ENCODE measurements at regions not wholly inside any gene's neighbourhood (a gene's known extent, or its start where the extent isn't known, plus 50 kb on each side); places are given as distances from the start of the nearest gene placed in this dataset.
"Not testable (repeated sequence)": the region's sequence is repeated elsewhere in the genome, so short reads cannot be mapped to it uniquely, and the experiment has no call there.

DNA sequence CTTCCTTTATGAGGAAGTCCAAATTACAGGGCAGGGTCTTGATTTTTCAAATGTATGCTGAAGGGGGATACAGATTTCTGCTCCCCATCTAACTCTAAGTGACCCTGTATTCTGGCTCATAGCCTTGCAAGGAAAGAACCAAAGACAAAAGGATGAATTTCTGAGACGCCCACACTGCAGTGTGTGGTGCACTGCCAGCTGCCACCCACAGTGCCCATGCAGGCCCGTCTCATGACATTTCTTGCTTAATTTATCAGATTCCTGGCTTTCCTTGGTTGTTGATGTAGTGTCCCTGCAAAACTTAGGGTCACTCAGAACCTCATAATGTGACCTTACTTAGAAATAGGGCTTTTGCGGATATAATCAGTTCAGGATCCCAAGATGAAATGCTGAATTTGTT is 68.0 kb downstream of the CBLN4 start:
- no peak for DNase-seq (ENCODE audit: low spot score)

DNA sequence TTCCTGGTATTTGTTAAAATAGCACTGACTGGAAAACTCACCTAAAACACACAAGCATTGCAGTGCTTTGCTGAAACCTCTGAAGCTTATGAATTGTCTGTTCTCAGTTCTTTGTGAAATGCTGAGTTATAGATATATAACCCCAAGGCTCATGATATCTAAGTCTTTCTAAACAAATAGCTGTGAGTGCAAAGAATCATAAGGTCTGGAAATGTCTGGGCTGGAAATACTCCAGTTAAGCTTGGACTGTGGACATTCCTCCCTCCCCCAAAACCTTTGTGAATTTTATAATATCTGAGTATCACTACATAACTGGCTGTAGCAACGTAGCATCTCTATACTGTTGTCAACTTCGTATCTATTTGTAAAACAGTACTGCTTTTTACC is 69.1 kb downstream of the CBLN4 start:
- DNase-seq (ENCODE audit: low spot score) = no peak

DNA sequence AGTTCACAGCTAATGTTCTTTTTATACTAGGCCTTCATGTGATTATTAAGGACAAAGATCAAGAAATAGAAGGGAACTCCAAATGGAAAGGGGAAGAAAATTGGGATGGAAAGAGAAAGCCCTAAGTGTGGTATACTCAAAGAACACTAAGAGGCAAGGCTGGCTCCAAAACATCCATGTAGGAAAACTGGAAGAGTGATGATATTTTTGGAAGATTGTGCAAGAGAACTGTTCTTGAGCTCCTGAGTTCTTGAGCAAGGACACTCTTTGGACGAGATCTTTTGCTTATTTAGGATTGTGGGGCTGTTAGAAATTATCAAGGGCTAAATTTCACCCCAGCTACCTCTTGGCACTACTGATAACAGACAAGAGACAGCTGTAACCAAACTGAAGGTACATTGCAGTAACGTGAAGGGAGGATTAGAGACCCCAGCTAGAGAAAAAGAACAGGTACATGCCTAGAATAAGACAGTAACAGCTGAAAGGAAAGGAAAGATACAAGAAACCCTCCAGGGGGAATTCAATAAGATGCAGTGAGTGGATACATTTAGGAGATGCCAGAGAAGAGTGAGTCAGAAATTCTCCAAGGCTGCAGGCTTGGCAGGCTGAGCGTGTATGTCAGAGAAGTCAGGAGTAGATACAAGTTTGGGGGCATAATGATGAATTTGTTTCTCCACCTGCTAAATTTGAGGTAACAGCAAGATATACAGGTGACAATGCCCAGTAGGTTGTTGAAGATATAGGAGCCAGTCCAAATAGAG is 69.7 kb downstream of the CBLN4 start:
- DNase-seq (ENCODE audit: low spot score) = no peak

DNA sequence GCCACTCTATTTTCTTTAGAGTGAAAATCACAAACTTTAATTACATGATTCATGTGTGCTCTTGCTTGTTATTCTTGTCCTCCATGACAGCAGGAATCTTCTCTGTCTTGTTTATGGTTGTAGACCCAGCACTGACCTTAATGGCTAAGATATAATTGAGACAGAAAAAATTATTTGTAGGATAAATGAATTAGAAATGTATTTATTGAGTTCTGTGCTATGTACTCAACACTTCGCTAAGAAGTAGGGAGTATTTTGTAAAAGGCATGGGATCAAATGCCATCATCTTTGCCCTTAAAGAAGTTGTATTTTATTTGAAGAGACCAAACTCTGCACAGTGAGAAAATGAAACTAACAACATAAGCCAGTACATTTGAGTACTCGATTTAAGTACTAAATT is 71.2 kb downstream of the CBLN4 start:
- no peak for DNase-seq (ENCODE audit: low spot score)

DNA sequence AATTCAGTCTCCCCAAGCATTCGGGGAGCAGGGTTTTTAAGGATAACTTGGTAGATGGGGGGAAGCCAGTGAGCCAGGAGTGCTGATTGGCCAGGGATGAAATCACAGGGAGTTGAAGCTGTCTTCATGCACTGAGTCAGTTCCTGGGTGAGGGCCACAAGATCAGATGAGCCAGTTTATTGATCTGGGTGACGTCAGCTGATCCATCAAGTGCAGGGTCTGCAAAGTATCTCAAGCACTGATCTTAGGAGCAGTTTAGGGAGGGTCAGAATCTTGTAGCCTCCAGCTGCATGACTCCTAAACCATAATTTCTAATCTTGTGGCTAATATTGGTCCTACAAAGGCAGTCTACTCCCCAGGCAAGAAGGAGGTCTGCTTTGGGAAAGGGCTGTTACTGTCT is 74.4 kb downstream of the CBLN4 start:
- DNase-seq (ENCODE audit: low spot score) = not testable (repeated sequence)

DNA sequence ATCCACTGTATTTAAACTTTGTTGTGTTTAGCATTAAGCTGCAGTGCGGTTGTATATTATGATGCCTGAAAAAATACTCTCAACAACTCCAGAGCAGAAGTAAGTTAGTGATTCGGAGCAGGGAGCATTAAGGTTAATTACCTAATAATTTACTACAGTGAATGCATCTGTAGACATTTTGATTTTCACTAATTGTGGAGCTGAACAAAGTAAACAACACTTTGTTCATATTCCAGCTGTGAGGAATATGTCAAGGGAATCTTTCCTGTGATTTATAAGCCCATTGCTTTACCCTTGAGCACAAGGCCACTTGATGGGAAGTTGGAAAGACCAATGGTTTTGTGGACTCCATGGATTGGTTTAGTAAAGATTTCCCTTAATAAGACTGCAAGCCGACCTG is 77.1 kb downstream of the CBLN4 start:
- DNase-seq (ENCODE audit: low spot score) = no peak

DNA sequence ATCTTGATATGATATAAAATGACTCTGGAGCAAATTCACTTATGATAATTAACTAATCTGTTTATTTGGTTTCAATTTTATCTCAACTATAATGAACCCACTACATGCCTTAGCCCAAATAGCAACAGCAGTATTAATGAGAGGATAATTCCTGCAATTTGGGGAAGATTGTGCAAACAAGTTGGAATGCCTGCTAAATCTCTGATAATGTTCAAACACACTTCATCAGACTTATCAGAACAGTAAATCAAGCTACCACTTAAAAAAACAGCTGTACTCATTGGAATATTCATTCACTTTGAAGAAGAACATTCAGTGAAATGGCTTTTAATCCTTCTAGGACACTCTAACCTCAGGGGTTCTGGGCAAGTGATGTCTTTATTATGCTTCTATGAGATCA is 85.4 kb downstream of the CBLN4 start:
- no peak for DNase-seq (ENCODE audit: low spot score)

DNA sequence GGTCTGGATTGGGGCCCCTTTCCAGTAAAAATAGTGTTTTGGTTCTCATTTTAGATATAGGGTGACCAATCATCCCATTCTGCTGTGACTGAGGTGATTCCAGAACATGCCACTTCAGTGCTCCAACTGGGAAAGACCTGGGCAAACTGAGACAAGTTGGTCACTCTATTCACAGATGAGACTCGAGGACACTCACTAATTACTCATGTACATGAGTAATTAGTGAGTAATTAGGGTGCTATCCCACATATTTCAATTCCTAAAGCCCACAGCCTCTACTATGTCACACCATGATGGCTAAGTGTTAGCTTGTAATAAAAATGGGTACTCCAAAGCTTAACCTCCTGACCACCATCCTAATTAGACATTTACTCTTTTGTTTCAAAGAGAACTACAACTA is 86.0 kb downstream of the CBLN4 start:
- DNase-seq (ENCODE audit: low spot score) = no peak

DNA sequence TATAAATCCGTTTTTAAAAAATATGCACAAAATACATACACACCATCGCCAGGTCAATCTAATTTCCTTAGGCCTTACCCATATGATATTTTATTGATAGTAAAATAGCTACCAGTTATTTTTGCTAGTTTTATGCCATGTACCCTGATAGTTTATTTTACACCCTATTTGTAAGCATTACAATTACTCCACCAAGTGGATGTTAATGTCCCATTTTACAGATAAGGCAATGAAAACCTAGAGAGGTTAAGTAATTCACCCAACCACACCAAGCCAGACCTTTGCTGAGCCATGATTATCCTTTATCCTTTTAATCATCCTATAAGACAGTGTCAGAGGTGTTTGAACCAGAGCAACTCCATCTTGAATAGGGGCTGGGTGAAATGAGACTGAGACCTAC is 86.8 kb downstream of the CBLN4 start:
- DNase-seq (ENCODE audit: low spot score) = no peak

DNA sequence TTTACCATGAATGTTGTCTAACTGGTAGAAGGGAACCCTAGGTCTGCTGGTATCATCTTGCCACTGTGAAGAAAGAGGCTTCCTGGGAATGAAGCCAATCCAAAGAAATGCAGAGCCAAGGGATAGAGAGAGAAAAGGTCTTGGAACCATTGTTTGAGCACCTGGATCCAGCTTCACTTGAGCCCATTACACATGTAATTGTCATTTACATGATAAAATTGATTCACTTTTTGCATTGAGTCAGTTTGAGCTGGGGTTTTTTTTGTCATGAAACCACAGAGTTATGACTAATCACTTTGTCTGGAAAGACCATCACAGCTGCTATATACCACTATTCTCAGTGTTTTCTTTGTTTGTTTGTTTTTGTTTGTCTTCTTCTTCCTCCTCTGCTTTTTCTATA is 112.3 kb downstream of the CBLN4 start:
- no peak for DNase-seq (ENCODE audit: low spot score)

DNA sequence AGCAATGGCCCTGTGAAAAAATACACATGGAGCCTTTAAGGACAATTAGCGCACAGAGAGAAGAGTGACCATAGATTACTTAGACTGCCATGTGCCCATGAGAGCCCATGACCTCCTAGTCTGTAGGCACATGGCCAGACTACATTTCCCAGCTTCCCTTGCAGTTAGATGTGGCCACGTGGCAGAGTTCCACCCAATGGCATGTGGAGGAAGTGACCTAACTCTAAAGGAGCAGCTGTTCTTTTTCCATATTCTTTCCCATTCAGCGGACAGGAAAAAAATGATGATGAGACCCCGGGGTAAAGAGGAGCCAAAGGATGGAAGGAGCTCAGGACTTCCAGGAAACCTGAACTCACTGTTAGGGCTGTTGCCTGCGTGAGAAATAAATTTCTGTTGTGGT is 116.6 kb downstream of the CBLN4 start:
- DNase-seq (ENCODE audit: low spot score) = no peak

DNA sequence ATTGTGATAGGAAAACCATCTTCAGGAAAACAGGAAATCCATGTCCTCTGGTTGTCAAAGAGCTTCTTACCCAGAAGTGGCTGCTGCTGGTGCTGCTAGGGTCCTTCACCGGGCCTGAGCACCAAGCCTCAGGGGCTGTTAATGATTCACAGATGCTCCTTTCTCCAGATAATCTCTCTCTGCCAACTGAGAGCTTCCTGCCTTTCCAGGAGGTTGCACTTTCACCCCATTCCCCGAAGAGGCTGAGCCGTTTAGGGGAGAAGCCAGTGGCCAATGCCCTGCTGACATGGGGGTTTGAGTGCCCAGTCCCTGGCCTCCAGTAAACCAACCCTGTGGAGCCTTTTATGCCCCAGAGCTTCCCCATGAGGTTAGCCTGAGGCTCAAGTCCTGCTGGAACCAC is 122.4 kb downstream of the CBLN4 start:
- no peak for DNase-seq (ENCODE audit: low spot score)

DNA sequence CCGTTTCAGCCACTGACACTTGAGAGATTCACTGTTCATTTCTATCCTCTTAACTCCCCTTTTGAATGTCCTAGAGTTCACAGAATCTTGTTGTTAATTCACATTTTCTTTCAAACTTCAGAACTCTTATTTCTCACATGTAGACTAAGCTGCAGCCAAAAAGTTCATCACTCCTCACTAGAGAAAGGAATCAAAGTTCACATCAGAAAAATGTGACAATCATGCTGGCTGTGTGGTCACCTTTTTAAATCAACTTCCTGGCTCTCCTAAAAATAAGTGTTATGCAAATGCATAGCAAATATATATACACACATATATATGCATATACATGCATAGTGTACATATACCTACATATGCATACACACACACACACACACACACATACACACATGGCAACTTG is 123.0 kb downstream of the CBLN4 start:
- DNase-seq (ENCODE audit: low spot score) = no peak

DNA sequence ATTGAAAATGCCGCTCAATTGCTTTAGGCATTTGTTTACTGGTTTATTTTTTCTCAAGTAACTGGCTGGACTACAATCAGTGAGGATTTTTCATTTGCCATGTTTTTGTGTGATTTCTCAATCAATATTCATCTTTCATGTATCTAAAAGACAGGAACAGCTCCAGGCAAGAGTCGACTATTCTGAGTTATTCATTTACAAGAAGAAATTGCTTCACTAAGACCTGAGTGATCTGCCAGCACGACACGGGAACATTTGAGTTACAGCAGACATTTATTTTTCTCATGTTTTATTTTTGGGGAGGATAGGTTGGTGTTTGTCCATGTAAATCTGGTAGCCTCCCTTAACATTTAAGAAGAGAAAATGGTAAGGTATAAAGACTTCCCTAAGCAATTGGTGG is 124.1 kb downstream of the CBLN4 start:
- DNase-seq (ENCODE audit: low spot score) = no peak

DNA sequence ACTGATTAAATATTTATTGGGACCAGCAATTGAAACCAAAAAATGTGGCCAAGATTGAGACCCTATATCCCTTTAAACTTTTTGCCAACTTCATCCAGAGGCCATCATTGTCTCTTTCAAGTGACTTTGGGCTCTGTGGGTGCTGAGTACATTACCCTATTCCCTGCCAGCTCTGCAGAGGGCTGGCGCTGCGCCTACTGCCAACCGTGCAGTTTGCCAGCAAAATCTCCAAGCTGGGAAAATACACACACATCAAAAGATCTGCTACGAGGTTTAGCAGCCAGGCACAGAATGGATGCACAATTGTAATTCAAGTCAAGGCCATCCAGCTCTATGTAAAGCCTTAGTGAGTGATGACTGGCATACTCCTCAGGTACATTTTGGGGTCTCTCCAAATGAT is 125.0 kb downstream of the CBLN4 start:
- DNase-seq (ENCODE audit: low spot score) = no peak

DNA sequence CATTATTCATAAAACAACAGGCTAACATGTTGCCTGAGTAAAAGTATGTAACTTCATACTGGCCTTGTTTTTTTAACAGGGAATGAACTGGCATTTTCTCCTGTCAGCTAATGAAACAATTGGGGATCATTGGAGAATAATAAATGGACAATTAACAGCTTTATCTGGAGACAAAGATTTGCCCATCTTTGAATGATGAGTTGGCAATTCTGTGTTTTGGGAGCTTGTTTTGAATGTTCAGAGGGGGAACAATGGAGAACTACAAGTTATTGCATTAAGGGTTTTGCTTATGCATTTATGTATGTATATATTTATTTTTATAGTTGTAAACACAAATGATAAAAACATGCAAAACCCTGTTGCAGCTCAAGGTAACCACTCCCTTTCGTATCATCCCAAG is 150.3 kb downstream of the CBLN4 start:
- no peak for DNase-seq (ENCODE audit: low spot score)

DNA sequence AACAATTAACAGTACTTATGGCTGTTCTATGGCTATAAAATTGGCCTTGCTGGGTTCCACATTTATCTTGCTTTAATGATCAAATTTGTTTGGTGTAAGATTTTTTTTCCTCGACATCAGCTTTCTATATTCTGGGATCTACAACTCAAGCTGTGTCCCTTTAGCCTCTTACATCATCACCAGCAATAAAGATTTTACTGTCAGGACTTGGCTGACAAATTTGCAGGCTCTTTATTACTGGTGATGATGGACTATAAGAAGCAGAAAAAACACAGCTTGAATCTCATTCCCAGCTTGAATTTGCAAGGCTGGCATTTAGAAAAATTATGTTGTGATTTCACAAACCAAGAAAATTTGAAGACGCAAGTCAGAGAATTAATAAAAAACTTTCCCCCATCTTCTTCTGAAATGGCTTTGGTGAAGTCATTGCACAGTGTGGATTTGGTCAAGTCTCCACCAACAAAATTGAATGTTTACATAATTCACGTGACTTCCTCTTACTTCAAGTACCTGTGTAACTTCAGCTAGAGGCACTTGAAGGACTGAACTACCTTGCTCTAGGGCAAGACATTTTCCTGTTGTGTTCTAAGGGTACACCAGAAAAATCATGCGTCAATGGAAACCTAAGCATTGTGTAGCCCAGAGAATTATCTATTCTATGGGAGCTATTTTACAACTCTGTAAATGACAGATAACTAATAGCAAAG is 175.0 kb downstream of the CBLN4 start:
- no peak for DNase-seq (ENCODE audit: low spot score)

DNA sequence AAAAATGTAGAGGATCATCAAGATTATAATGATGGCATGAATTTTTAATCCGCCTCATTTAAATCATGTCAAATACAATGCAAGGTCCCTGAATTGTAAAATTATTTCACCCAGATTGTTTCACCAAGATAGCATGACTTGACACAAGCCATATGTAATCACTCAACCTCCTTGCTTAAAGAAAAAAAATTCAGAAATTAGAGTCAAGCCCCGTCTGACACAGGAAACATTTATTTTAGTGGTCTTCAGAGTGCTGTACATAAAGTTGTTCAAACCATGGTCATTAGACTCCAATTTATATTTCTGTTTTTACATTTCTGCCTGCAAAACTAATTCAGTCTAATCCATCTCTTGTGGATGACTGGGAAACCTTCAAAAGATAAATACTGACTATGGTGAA is 200.2 kb downstream of the CBLN4 start:
- DNase-seq (ENCODE audit: low spot score) = no peak

DNA sequence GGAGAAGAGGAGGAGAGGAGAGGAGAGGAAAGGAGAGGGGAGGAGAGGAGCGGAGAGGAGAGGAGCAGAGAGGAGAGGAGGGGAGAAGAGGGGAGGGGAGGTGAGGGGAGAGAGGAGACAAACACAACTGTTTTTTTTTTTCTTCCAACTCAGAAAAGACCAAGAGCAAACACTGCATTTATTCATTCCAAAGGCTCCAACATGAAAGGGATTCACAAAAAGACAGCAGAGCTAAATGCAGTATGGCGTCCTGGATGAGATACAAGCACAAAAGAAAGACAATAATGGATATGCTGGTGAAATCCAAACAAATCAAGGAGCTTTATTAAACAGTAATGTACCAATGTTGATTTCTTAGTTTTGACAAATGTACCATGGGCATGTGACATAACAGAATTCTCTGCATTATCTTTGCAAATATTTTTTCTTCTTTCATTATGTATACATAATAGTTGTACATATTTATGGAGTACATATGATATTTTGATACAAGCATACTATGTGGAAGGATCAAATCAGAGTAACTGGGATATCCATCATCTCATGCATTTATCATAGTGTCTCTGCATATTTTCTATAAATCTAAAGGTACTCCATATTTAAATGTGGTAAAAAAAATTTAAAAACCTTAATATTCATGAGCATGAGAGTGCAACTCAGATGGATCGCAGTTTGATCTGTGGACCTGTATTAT is 204.6 kb downstream of the CBLN4 start:
- DNase-seq (ENCODE audit: low spot score) = no peak

DNA sequence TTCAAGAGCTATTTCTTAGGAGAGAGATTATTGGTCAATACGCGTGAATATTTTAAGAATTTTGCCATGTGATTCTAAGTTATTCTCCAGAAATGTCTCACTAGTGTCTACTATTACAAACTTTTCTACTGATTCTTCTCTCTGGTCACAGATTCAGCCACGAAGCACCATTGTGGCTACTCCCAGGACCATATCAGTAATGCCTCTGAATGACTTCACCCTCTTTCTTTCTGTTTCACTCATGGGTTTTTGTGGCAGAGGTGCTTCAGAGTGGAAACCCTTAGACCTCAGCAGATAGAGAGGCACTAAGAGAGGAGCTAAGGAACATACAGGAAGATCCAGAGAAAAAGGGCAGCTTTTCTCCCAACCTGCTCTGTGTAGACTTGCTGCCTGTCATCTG is 211.3 kb downstream of the CBLN4 start:
- no peak for DNase-seq (ENCODE audit: low spot score)

DNA sequence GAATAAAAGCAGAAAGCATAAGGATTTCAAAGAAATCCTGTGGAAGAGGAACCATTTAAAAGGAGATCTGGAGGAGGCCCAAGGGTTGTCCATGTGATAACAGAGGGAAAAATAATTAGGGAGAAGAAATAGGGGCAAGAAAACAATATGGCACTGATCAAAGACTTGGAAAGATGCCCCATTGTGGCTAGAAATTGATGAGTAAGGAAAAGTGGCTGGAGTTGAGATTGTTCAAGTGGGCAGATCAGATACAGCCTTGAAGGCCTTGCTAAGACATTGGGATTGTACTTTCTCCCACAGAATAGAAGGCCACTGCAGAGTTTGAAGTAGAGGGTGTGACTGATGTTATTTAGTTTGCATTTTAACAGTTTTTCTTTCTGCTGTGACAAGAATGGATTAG is 213.3 kb downstream of the CBLN4 start:
- no peak for DNase-seq (ENCODE audit: low spot score)

DNA sequence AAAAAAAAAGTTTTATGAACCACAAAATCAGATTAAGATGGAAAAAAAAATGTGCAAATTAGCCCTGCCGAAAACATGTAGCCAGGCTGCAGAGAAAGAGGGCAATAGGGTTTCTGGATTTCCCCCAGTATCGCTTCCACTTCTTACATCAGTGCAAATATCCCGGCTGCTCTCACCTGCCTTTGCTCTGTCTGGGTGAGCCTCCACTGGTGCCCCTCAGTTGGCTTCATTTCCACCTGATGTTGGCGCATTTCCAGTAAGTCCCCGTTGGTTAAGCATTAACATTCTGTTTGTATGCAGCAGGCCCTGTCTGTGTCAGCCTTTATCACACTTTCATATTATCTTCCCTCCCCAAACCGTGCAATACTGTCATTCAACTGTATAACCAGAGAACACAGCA is 215.1 kb downstream of the CBLN4 start:
- no peak for DNase-seq (ENCODE audit: low spot score)

DNA sequence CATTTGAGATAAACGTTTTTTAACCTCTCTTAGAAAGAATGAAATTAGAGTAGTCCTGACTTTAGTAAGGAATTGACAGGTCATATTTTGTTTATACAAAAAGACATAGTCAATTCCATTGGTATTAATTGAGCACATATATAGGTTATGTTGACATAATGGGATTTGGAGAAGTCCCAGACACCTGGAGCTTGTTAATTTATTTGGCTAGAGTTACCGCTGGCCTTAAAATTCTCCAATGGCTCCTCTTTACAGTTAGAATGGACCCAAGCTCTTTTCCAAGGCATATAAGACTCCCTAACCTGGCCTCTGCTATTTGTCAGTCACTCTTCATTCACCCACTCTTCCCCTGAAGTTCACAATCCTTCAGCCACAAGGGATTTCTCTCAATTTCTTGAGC is 221.3 kb downstream of the CBLN4 start:
- DNase-seq (ENCODE audit: low spot score) = no peak

Data from globus pallidus (tissue), 1 donor.